Breast epithelium (tissue), 3 donors: ENCODE measurements at regions not wholly inside any gene's neighbourhood (a gene's known extent, or its start where the extent isn't known, plus 50 kb on each side); places are given as distances from the start of the nearest gene placed in this dataset.

Source experiments
- CTCF ChIP-seq, 3 donors: fragments of 450-650 bp; IDR thresholded peaks; one replicate each; pipeline ENCODE4 v1.5.1; 2016 to 2017; ENCODE audit warnings: antibody characterized with exemption in 3 of 3, mild to moderate bottlenecking in 3 of 3, moderate library complexity in 3 of 3
- POLR2A ChIP-seq: fragments of 450-650 bp; IDR thresholded peaks from one replicate; pipeline ENCODE4 v1.6.1; 2016; ENCODE audit warnings: antibody characterized with exemption, mild to moderate bottlenecking, moderate library complexity
- POLR2AphosphoS5 ChIP-seq, 3 donors: sonication (generic); formaldehyde crosslinking; IDR thresholded peaks; one replicate each; pipeline ENCODE4 v1.6.1; 2017; ENCODE audit warnings: antibody characterized with exemption in 3 of 3

- TF ChIP-seq CTCF (IDR thresholded peaks at IDR 0.05) (no peak), POLR2AphosphoS5 (IDR thresholded peaks at IDR 0.05) (no peak), POLR2A (no peak)
Observed at GRCh38 chr2:176665086-176665485, 395.8 kb downstream of the MTX2 start.
